ENCODE measurements at regions not wholly inside any gene's neighbourhood (a gene's known extent, or its start where the extent isn't known, plus 50 kb on each side); places are given as distances from the start of the nearest gene placed in this dataset.
A peak's percentile ranks its signal among the peaks of the same experiment; 100 is the strongest.

DNA sequence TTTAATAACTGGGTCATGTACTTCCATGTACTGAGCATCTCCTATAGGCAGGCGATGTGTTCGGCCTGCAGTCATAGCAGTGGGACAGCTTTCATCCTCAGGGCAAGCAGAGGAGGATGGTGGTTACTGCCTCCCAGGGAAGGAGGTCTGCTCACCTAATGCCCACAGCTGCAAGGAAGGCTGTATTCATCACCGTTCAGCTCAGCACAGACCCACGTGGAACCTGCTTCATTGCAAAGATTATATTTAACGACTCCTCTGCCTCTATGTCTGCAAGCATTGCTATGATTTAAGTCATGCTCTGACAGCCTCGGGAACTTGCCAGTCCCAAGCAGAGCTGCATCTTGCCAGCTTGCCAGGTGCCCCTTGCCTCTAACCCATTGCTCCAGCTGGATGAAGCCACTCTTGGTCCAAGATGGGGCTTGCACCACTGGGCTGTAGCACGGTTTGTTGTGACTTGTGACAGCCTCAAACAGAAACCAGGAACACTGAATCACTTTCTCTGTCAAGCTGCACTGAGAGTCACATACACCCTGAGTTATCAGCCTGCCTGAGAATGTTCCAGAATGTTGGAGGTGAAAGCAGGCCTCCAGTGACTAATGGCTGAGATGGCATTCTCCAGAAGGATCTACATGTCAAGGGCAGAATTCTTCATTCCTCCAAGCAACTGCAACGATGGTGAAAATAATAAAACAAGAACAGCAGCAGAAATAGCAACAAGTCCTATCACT is 651.1 kb upstream of the ID2 start:
- DNase-seq = no peak

DNA sequence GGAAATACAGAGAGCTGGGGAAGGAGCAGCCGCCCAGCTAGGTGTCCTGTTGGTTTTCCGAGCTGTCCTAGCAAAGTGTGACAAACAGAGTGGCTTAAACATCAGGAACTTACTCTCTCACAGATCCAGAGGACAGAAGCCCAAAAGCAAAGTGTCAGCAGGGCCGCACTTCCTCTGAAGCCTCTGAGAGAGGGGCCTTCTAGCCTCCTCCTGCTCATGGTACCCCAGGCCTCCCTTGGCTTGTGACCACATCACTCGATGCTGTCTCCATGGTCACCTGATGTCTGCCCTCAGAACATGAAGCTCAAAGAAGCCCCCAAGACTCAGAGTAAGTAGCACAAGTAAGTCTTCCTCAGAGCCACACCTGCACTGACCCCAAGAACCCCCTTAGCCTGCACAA is 650.5 kb upstream of the ID2 start:
- no peak for DNase-seq

DNA sequence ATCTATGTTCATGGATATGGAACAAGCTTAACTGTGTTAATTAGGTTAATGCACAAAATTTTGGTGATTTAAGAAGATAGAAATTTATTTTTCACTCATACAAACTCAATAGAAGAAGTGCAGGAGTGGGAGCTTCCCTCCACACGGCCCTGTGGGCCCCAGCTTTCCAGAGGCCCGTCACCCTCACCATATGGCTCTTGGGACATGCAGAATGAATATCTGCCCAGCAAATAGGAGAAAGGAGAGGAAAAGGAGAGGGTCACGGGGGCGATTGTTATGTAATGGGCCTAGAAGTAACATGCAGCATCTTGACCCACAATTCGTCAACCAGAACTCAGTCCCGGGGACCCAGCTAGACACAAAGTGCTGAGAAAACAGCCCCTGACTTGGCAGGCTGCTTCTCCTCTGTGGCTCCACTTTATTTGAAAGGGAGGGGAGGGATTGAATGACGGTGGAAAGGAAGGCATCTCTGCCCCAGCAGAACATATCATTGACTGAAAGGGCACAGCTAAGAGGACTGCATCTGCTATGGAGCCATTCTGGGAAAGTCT is 648.2 kb upstream of the ID2 start:
- no peak for DNase-seq

DNA sequence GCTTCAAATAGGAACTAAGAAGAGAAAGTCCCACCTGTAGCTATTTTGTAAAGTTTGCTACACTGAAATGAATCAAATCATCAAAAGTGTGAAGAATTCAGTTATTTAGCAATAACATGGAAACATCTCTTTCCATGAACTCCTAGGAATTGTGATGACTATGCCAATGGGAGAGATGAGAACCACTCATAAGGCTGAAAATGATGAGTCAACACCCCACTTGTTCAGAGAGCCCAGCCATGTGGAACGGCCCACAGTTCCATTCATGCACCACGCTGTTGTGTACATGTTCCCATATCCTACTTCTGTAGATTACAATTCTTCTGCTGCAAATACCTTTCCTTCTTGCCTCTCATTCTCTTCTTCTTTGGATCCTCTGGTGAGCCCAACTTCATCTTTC is 645.5 kb upstream of the ID2 start:
- DNase-seq = peak; percentile 21

DNA sequence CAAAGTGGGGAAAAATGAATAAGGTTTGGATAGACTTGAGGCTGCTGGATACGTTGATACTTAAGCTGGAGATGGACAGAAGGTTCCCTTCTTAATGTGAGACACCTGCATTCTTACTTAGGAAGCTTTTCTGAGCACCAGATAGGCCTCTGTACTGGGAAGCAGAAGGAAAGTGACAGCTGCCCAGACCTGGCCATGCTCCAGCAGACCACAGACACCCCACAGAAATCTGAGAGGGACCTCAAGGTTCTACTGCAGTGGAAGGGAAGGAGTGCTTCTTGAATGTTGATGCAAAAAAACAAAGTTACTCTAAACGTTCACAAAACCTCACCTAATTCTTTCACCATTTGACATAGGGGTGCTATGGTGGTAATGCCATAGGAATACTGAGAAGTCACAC is 642.1 kb upstream of the ID2 start:
- DNase-seq = no peak

DNA sequence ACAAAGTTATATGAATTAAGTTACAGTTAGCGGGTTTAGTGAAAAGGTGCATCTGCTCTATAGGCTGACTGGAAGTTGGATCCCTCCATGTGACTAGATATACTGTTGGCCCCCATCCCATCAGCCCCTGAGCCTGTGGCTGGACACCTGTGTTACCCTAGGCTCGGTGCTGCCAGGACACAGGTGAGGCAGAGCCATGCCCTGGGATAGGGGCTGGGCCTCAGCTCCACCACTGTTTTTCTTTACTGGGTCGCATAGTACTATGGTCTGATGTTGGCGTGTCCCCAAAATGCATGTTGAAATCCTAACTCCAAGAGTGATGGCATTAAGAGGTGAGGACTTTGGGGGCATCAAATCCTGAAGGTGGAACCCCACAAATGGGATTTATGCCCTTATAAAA is 638.6 kb upstream of the ID2 start:
- DNase-seq = no peak

DNA sequence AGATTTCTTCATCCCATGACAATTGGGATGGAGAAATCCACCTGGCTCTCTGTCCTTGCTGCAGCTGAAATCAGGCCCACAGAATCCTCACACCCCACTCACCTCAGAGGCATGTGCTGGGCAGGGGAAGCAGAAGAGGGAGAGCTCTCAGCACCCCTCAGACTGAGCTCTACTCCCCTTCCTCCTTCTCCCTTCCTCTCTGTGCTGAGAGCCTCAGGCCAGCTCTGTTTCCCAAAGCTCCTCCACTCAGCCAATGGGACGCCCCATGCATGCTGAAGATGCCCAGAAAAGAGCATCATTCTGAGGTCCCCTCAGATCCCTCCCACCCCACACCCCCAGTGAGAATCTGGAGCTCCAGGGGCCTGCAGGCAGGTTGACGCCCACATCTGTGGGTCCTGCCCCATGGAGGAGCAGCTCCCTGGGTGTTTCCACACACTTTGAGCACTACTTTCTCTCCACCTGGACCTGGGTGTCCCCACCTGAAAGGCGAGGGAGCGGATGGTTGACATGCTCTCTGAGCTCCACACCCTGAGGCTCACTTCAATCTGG is 637.7 kb upstream of the ID2 start:
- DNase-seq = no peak

DNA sequence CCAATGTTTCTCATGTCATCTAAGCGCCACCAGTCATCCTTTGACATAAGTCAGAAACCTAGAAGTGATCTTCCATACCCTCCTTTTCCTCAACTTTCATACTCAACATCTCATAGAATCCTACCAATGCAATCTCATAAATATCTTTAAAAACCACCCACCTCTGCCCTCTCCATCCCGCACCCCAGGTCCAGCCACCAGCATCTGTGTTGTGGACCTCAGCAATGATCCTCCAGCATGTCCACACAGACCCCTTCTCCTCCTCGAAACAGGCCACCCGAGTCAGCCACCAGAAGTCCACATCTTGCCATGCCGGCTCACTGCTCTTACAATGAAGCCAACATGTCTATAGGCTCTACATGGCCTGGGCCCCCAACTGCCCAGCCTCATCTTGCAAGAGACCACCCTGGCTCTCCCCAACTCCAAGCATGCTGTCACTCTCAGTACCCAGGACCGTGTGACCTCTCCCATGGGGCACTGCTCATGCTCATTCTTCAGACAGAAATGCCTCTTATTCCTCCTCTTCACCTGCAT is 636.7 kb upstream of the ID2 start:
- DNase-seq = no peak

DNA sequence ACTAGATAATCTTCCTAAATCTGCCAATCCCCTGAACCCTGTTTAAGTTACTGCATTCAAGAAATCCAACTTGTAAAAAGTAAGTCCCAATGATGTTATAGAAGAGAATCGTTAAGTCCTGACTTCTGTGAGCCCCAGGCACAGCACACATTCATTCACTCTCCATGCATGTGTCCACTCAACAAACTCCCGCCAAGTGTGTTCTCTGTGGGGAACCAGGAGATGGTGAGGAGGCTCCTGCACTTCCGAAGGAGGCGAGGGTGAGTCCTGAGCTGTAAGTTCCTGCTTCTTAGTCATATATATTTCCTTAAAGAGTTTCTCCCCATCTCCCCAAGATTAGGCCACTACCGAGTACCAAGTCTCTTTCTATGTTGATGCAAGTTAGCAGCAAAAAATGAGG is 635.0 kb upstream of the ID2 start:
- no peak for DNase-seq

DNA sequence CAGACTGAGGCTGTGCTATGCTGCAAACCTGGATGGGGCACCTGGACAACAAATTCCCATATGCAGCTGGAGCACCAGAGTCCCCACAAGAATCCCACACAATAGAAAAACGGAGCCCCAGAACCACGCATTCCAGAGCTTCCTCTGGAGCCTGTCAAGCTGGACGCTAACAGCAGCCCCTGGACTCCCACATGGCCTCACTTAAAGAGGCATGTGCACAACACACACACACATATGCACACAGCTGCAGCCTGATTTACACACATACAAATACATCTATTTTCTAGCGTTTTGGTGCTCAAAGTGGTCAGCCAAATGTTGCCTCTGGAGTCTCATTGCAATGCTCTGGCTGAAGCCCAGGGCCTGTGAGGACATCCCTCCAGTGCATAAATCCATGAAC is 632.7 kb upstream of the ID2 start:
- no peak for DNase-seq

DNA sequence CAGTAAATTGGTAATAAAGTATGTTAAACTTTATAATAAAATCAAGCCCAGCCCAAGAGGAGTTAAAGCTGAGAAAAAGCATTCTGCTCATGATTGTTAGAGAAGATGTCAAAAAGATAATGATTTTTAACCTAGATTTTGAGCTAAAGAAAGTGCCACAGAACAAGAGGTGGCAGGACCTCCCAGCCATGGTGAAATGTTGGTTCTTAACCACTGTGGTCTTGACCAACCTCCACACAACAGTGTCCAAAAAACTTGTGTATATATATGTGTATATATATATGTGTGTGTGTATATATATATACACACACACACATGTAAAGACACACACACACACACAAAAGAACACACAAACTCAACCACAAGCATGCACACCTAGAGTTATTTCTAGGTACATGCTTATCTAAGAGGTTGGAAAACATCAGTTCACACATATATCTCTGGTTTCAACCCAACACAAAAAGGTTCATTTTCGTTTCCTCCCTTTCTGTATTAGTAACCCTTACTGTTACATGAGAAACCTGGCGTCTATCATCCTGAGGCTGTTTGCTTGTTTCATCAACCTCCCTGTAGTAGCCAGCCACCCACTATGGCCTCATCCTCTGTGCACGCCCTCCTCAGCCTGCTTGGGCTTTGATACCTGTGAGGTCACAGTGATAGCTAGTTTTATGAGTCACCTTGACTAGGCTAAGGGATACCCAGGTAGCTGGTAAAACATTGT is 631.8 kb upstream of the ID2 start:
- DNase-seq = no peak

DNA sequence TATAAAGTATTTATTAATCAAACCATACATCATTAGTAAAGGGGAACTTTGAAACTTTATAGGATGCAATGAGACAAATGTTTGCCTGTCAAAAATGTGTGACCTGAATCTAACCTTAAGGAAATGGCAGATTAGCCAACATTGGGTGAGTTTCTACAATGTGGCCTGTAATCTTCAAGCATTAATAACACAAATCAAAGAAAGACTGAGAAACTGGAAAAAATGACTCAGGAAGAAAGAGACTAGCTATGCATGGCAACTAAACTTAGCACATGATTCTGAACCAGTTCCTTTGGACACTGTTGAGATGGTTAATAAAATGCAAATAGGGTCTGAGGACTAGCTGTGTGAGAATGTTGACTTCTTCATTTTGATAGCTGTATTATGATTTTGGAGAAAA is 628.6 kb upstream of the ID2 start:
- DNase-seq = no peak

DNA sequence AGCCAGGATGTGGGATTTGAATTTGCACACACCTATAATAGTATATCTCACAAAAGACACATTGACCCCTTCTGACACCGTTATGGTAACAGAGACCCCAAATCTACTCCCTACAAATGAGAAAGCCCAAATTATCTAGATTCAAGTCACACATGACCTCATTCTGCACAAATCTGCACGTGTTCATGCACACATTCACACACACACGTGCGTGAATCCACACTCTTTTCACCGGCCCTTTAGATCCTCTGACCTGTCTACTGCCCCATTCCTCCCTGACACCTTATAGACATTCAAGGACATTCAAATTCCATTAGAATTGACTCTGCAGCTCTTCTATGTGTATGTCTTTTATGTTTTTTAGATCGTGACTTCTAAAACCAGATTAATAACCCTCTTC is 627.8 kb upstream of the ID2 start:
- no peak for DNase-seq

DNA sequence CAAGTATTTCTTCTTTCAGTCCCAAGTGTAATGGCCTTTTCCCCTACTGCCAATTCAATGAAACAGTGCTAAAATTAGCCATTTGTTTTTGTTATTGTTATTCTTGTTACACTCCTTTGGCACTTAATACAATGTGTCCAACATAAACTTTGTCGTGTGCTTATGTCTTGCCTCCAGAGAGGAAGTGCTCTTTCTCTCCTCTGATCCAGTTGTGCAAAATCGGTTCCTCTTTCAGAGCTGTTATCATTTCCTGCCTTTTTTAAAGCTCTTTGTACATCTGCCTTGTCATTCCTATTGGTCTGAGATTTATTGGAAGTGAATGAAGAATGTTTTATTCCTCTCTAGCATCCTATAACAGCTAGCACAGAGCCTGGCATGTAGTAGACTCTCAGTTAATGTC is 623.2 kb upstream of the ID2 start:
- DNase-seq = peak; percentile 20

DNA sequence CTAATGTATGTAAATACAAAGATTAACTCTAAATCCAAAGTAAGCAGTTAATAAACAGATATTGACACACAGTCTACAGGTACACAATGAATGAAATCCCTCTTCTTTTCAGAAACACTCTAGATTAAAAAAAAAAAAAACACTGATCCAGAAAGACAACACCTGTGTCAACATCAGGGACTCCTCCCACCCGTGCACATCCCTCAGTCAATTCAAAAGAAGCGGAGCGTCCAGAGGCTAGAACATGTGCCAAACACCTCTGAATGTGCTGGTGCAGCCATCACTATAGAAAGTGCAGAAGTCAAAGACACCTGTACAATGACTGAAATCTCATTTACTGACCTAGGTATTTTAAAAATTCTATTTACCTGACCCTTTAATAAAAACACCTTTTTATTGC is 622.6 kb upstream of the ID2 start:
- DNase-seq = peak; percentile 97

DNA sequence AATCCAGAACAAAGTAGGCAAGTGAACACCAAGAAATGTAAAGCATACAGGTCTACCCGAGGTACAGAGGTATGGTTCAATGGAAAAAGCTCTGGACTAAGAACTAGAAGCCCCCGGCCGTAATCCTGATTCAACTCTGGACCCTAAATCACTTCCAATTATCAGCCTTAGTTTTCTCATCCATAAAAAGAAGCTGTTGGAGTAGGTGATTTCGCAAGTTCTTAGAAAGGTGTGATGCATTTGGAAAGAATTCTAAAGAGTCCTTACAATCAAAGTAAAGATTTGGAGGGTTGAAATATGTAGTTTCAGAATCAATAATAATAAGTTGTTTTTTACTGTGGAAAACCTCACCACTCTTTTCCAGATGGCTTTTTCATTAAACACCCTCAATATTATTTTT is 622.1 kb upstream of the ID2 start:
- DNase-seq = peak; percentile 17

DNA sequence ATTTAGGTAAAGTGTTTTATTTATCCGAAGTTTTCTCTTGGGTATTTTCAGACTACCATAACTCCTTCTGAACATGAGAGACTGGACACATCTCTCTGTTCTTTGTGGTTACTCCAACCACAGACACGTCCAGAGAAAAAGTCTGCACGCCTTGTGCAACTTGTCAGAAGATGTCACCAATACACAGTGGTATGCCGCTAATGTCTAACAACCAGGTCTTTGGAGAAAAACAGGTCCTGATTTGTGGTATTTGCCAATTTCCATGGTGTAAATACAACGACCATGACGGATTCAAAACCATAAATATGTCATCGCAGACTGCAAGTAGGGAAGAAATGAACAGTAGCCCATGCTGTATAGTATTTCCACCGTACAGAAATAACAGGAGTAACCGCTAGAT is 620.6 kb upstream of the ID2 start:
- DNase-seq = no peak

DNA sequence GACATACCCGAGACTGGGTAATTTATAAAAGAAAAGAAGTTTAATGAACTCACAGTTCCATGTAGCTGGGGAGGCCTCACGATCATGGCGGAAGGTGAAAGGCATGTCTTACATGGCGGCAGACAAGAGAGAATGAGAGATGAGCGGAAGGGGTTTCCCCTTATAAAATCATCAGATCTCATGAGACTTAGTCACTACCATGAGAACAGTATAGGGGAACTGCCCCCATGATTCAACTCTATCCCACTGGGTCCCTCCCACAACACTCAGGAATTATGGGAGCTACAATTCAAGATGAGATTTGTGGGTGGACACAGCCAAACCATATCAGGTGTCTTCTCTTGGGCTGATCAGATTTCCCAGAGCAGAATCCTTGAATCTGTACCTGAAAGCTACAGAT is 617.3 kb upstream of the ID2 start:
- no peak for DNase-seq

DNA sequence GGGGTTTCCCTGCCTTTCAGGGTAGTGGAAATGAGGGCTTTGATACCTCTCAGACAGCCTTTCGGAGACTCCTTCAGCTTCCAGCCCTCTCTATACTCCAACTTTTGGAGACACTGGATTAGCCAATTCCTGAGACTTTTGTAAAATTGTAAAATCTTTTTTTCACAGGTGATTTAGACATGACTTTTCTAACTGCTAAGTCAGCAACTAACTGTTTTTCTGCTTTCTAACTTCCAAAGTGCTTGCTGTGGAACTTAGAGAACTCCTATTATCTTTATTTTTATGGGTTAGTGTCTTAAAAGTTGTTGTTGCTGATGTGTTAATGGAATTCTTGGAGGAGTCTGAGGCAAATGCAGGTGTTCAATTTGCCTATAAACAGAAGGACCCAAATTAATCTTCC is 616.7 kb upstream of the ID2 start:
- no peak for DNase-seq

DNA sequence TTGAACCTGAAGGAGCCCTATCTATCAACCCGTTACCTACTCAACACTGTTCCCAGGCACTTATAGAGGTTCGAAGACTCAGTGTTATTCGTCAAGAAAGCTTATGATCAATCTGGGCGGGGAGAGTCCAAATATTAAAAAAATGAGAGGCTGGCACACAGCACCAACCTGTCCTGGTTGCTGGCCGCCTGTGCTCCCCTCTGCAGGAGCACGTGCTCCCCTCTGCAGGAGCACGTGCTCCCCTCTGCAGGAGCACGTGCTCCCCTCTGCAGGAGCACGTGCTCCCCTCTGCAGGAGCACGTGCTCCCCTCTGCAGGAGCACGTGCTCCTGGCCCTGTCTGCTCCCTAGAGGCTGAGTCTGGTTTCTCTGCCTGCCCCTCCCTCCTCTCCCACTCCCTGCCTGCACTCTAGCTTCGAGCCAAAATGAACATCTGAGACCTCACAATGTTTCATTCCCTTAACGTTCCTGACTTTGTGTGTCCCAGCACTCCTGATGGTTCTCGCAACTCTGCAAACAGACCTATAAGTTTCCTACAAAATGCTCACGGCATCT is 614.0 kb upstream of the ID2 start:
- no peak for DNase-seq

DNA sequence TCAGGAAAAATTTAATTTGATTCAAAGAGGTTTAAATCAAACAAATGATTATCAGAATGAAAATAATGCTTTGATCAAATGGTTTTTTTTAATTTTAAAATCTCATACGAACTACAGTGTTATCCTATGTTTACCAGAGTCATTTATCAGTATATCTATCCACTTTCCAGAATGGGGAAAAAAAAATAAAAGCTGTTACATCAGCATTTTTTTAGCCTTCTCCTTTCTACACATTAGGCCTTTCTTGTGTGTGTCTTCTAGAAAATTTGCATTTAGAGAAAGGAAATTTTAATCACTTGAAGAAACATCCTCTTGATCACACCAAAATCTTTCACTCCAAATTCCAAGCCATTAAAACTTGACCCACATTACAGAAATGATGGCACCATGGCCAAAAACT is 608.9 kb upstream of the ID2 start:
- DNase-seq = no peak

DNA sequence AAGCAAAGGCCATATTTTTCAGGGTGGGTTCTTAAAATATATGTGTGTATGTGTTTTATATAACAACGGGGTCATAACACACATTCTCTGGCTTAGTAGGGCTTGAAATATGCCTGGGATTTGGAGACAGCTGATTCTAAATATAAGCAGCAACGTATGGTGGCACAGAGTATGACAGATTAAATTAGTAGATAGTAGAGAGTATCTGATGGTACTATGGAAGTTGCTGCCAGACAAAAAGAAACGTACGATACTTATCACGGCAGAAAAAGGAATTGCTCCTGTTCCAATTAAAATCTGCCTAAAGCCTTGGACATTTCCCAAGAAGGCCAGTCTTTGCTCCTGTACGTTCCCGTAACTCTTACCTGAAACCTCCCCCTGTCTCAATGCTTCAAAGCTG is 607.9 kb upstream of the ID2 start:
- DNase-seq = no peak

DNA sequence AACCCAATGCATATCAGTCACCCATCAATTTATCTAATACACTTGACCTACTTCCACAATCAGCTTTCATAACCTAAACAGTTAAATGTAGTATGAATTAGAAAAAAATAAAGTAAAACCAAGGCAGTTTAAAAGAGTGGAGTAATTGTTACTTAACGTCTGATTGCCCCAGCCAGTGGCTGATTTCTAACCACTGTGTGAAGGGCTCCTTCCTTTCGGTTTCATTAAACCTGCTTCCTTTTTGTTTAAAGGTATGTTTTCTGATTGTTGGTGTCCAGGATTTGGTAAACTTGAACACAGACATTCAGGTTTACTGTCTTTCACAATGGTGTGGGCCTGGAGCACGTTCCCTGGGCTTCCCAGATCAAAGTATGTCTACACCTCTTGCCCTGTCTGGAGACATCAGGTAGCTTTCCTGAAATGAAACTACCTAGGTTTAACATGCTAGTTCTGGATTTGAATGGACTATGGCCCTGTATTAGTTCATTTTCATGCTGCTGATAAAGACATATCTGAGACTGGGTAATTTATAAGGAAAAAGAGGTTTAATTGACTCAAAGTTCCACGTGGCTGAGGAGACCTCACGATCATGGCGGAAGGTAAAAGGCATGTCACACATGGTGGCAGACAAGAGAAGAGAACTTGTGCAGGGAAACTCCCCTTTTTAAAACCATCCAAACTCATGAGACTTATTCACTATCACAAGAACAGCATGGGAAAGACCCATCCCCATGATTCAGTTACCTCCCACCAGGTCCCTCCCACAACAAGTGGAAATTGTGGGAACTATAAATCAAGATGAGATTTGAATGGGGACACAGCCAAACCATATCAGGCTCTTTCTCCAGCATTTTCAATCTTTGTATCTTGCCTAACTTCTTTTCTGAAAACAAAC is 605.2 kb upstream of the ID2 start:
- DNase-seq = no peak

Measured in NCI-H345 (cell line).